DND-41 (cell line): ENCODE measurements at regions not wholly inside any gene's neighbourhood (a gene's known extent, or its start where the extent isn't known, plus 50 kb on each side); places are given as distances from the start of the nearest gene placed in this dataset.
A peak's percentile ranks its signal among the peaks of the same experiment; 100 is the strongest.

ENCODE experiments used
- ATAC-seq: fragments of 200-7000 bp; cut with Tn5 transposase; 3 replicates; pipeline ENCODE4 v1.9.1; 2021; ENCODE audit warnings: low read depth; ENCODE audit not compliant: insufficient read depth
- DNase-seq: peaks from one replicate; pipeline ENCODE4 v3.0.0-alpha.2; 2020
- H2AFZ ChIP-seq: 2 replicates; pipeline ENCODE4 v1.6.0; 2012; ENCODE audit warnings: low read depth, low read length
- H3K27ac ChIP-seq: 2 replicates; pipeline ENCODE4 v1.5.1; 2012; ENCODE audit warnings: low read length, inconsistent platforms
- H3K27me3 ChIP-seq: fragments of 200-600 bp; sonication (generic); 2 replicates; pipeline ENCODE4 v1.6.0; 2012; ENCODE audit warnings: low read length, mild to moderate bottlenecking, inconsistent platforms; ENCODE audit not compliant: insufficient read depth, poor library complexity
- H3K36me3 ChIP-seq: 2 replicates; pipeline ENCODE4 v1.5.1; 2012; ENCODE audit warnings: low read length, inconsistent platforms; ENCODE audit not compliant: insufficient read depth
- H3K4me1 ChIP-seq: 2 replicates; pipeline ENCODE4 v1.5.1; 2012; ENCODE audit warnings: mild to moderate bottlenecking, low read length; ENCODE audit not compliant: insufficient read depth
- H3K4me2 ChIP-seq: 2 replicates; pipeline ENCODE4 v1.6.0; 2012; ENCODE audit warnings: mild to moderate bottlenecking, moderate library complexity, low read length, inconsistent platforms; ENCODE audit not compliant: insufficient read depth
- H3K4me3 ChIP-seq, 2 experiments: fragments of 200-600 bp in 1 of 2; shearing (Covaris generic) in 1 of 2; 2 replicates each; pipeline ENCODE4 v1.5.1; 2012 to 2016; ENCODE audit warnings: inconsistent platforms in 2 of 2, low read length in 2 of 2, mild to moderate bottlenecking in 2 of 2, low read depth in 1 of 2, moderate library complexity in 1 of 2
- H3K79me2 ChIP-seq: 2 replicates; pipeline ENCODE4 v1.6.0; 2012; ENCODE audit warnings: low read length, inconsistent platforms; ENCODE audit not compliant: insufficient read depth
- H3K9ac ChIP-seq: 2 replicates; pipeline ENCODE4 v1.6.0; 2012; ENCODE audit warnings: low read depth, mild to moderate bottlenecking, inconsistent platforms, low read length, moderate library complexity
- H3K9me3 ChIP-seq: 2 replicates; pipeline ENCODE4 v1.5.1; 2012; ENCODE audit warnings: low read length, moderate library complexity, mild to moderate bottlenecking, inconsistent platforms; ENCODE audit not compliant: insufficient read depth, severe bottlenecking
- H4K20me1 ChIP-seq: 2 replicates; pipeline ENCODE4 v1.6.0; 2012; ENCODE audit warnings: low read length; ENCODE audit not compliant: insufficient read depth
- CTCF ChIP-seq: IDR thresholded peaks from 2 replicates; pipeline ENCODE4 v1.5.1; 2012; ENCODE audit warnings: borderline replicate concordance, low read length, moderate library complexity, mild to moderate bottlenecking; ENCODE audit not compliant: poor library complexity, severe bottlenecking; ENCODE audit errors: extremely low read depth
- EZH2 ChIP-seq: IDR thresholded peaks from 3 replicates; pipeline ENCODE4 v1.6.1; 2012; ENCODE audit warnings: borderline replicate concordance, low read depth, mild to moderate bottlenecking, moderate library complexity, low read length, inconsistent platforms; ENCODE audit not compliant: severe bottlenecking

- no peak for DNase-seq
- H3K9ac ChIP-seq = no peak overlapping the region
- no peak for TF ChIP-seq CTCF
- TF ChIP-seq EZH2 = no peak
These were observed 181.9 kb downstream of the CEP135 start for GRCh38 chr4:56130606-56131155.

GRCh38 chr4:56129431-56129861 is 180.7 kb downstream of the CEP135 start:
- no peaks in the 10 kb centered on the region for H3K27me3 ChIP-seq
- no peak for ATAC-seq
- TF ChIP-seq EZH2 (no peak), CTCF (peak; percentile 45)
- H3K4me3 ChIP-seq = no peak overlapping the region
- H2AFZ ChIP-seq = no peak overlapping the region
- H3K4me2 ChIP-seq = no peak overlapping the region
- H3K4me1 ChIP-seq = no peaks in the 10 kb centered on the region
- H3K79me2 ChIP-seq = no peaks in the 10 kb centered on the region
- H3K36me3 ChIP-seq = no peaks in the 10 kb centered on the region
- H3K9ac ChIP-seq = no peak overlapping the region
- H4K20me1 ChIP-seq = no peaks in the 10 kb centered on the region
- H3K27ac ChIP-seq = no peak overlapping the region
- no peaks in the 10 kb centered on the region for H3K9me3 ChIP-seq
- DNase-seq = peak; percentile 6

More at GRCh38 chr4:56130606-56131155, 181.9 kb downstream of the CEP135 start:
- no peaks in the 10 kb centered on the region for H3K36me3 ChIP-seq
- H3K4me2 ChIP-seq = no peak overlapping the region
- H3K27ac ChIP-seq = no peak overlapping the region
- H2AFZ ChIP-seq = no peak overlapping the region
- H3K79me2 ChIP-seq = no peaks in the 10 kb centered on the region
- no peak overlapping the region for H3K4me3 ChIP-seq
- no peak for ATAC-seq
- H3K27me3 ChIP-seq = no peaks in the 10 kb centered on the region
- H3K9me3 ChIP-seq = no peaks in the 10 kb centered on the region
- H3K4me1 ChIP-seq = no peaks in the 10 kb centered on the region
- no peaks in the 10 kb centered on the region for H4K20me1 ChIP-seq

GRCh38 chr4:56128213-56128612 is 179.5 kb downstream of the CEP135 start:
- H3K4me2 ChIP-seq = no peak overlapping the region
- no peaks in the 10 kb centered on the region for H3K79me2 ChIP-seq
- H3K4me1 ChIP-seq = no peaks in the 10 kb centered on the region
- H3K27ac ChIP-seq = no peak overlapping the region
- no peak overlapping the region for H3K9ac ChIP-seq
- DNase-seq = no peak
- no peak for ATAC-seq
- no peaks in the 10 kb centered on the region for H4K20me1 ChIP-seq
- no peak for TF ChIP-seq EZH2
- no peak for TF ChIP-seq CTCF
- no peak overlapping the region for H3K4me3 ChIP-seq
- no peaks in the 10 kb centered on the region for H3K27me3 ChIP-seq
- H3K36me3 ChIP-seq = no peaks in the 10 kb centered on the region
- H3K9me3 ChIP-seq = no peaks in the 10 kb centered on the region
- H2AFZ ChIP-seq = no peak overlapping the region

GRCh38 chr4:56127716-56128115 is 179.0 kb downstream of the CEP135 start:
- no peaks in the 10 kb centered on the region for H3K9me3 ChIP-seq
- H3K4me3 ChIP-seq = no peak overlapping the region
- H3K79me2 ChIP-seq = no peaks in the 10 kb centered on the region
- H3K9ac ChIP-seq = no peak overlapping the region
- no peaks in the 10 kb centered on the region for H3K4me1 ChIP-seq
- no peak overlapping the region for H3K4me2 ChIP-seq
- TF ChIP-seq EZH2 = no peak
- TF ChIP-seq CTCF = no peak
- no peaks in the 10 kb centered on the region for H4K20me1 ChIP-seq
- no peaks in the 10 kb centered on the region for H3K27me3 ChIP-seq
- H3K27ac ChIP-seq = no peak overlapping the region
- DNase-seq (no peak), ATAC-seq (no peak)
- H2AFZ ChIP-seq = no peak overlapping the region
- no peaks in the 10 kb centered on the region for H3K36me3 ChIP-seq
